CD4-positive, alpha-beta memory T cell (primary cell): ENCODE measurements at regions not wholly inside any gene's neighbourhood (a gene's known extent, or its start where the extent isn't known, plus 50 kb on each side); places are given as distances from the start of the nearest gene placed in this dataset.
"Not testable (repeated sequence)": the region's sequence is repeated elsewhere in the genome, so short reads cannot be mapped to it uniquely, and the experiment has no call there.

ENCODE experiments used
- CTCF ChIA-PET: fragments of 350-600 bp; sonication (Branson Sonifier 250); formaldehyde crosslinking; loops from one replicate; lab custom pipeline; 2021; ENCODE audit warnings: inconsistent platforms; ENCODE audit not compliant: partially characterized antibody; lab: Charles Lee
- POLR2A ChIA-PET: fragments of 350-600 bp; sonication (Branson Sonifier 250); formaldehyde crosslinking; loops from one replicate; lab custom pipeline; 2021; ENCODE audit not compliant: partially characterized antibody; lab: Charles Lee
- DNase-seq, 5 donors: peaks; one replicate each; pipeline versions ENCODE4 v3.0.0 to v3.0.0-alpha.2; 2020 to 2022; ENCODE audit warnings: mixed read lengths in 1 of 5
- H3K27ac ChIP-seq: one replicate; pipeline ENCODE4 v1.7.0; 2013; ENCODE audit warnings: low read depth, low read length
- H3K27me3 ChIP-seq: 2 replicates; pipeline ENCODE4 v1.7.0; 2013; ENCODE audit warnings: mild to moderate bottlenecking, low read length, moderate library complexity; ENCODE audit not compliant: insufficient read depth
- H3K36me3 ChIP-seq: 2 replicates; pipeline ENCODE4 v1.7.0; 2013; ENCODE audit warnings: mild to moderate bottlenecking, low read length, moderate library complexity; ENCODE audit not compliant: insufficient read depth
- H3K4me1 ChIP-seq: 2 replicates; pipeline ENCODE4 v1.7.0; 2013; ENCODE audit warnings: mild to moderate bottlenecking, low read length, moderate library complexity; ENCODE audit not compliant: insufficient read depth
- H3K4me3 ChIP-seq, 2 donors: one replicate each; pipeline ENCODE4 v1.7.0; 2013; ENCODE audit warnings: low read length in 2 of 2, mild to moderate bottlenecking in 1 of 2
- H3K9me3 ChIP-seq, 2 donors: one replicate each; pipeline ENCODE4 v1.7.0; 2013; ENCODE audit warnings: low read length in 2 of 2, control low read depth in 1 of 2; ENCODE audit not compliant: control insufficient read depth in 1 of 2
- H3K27ac Mint-ChIP-seq, 7 donors: one replicate each; pipeline ENCODE4 v1.8.0; 2020 to 2021; ENCODE audit warnings: mixed read lengths in 7 of 7, mild to moderate bottlenecking in 6 of 7, inconsistent platforms in 3 of 7, moderate library complexity in 3 of 7
- H3K27me3 Mint-ChIP-seq, 2 donors: one replicate each; pipeline ENCODE4 v1.8.0; 2020 to 2021; ENCODE audit warnings: mixed read lengths in 2 of 2
- H3K36me3 Mint-ChIP-seq, 2 donors: one replicate each; pipeline ENCODE4 v1.8.0; 2020 to 2021; ENCODE audit warnings: mixed read lengths in 2 of 2, inconsistent platforms in 1 of 2, mild to moderate bottlenecking in 1 of 2
- H3K4me1 Mint-ChIP-seq, 4 donors: one replicate each; pipeline ENCODE4 v1.8.0; 2020 to 2021; ENCODE audit warnings: mixed read lengths in 4 of 4, mild to moderate bottlenecking in 1 of 4
- H3K4me3 Mint-ChIP-seq, 8 donors: one replicate each; pipeline ENCODE4 v1.8.0; 2020 to 2021; ENCODE audit warnings: mixed read lengths in 8 of 8, mild to moderate bottlenecking in 7 of 8, moderate library complexity in 6 of 8, inconsistent platforms in 3 of 8
- H3K9me3 Mint-ChIP-seq, 8 donors: one replicate each; pipeline ENCODE4 v1.8.0; 2020 to 2021; ENCODE audit warnings: mixed read lengths in 8 of 8, mild to moderate bottlenecking in 5 of 8, inconsistent platforms in 3 of 8, moderate library complexity in 1 of 8
- intact Hi-C: fragments of 100-400 bp; cut with micrococcal nuclease; formaldehyde crosslinking; loops from one replicate; pipeline ENCODE4 v1.15.1; 2023

DNA sequence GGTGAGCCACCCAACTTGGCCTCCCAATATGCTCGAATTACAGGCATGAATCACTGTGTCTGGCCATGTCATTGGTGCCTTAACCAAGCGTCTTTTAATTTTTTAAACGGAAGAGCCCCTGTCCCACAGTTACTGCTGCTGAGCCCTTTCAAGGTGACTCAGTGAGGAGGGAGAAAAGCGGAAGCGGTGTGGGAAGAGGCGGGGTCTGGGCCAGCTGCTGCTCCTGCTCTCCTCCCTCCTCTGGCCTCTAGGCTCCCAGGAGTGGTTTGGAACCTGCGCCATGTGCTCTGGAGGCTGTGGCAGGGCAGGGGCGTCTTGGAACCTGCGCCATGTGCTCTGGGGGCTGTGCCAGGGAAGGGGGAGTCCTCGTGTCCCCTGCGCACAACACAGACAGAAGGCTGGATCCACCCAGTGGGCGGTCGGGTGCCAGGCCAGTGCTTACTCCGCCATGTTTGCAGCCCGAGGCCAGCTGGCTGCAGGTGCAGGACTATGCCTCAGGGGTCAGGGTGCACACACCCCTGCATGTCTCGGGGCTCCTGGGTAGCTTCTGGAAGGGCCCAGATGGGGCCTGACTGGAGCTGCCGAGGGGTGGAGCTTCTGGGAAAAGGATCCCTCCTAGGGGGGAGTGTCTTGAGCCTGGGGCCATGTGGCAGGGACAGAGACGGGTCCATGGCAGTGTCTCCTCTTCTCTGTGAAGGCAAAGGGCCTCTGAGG lies 171.8 kb downstream of the ADRA2C start:
- H3K27me3 ChIP-seq, H3K27me3 Mint-ChIP-seq, H3K9me3 Mint-ChIP-seq, H3K4me3 Mint-ChIP-seq, H3K36me3 Mint-ChIP-seq, H3K4me1 ChIP-seq, H3K9me3 ChIP-seq, H3K4me3 ChIP-seq, H3K36me3 ChIP-seq, H3K27ac Mint-ChIP-seq, CTCF ChIA-PET, DNase-seq, POLR2A ChIA-PET, H3K27ac ChIP-seq, intact Hi-C loops: not testable (repeated sequence)
- peaks cover 1 to 11% (median 5%) of the 10 kb centered on the region in 4 donors for H3K4me1 Mint-ChIP-seq

DNA sequence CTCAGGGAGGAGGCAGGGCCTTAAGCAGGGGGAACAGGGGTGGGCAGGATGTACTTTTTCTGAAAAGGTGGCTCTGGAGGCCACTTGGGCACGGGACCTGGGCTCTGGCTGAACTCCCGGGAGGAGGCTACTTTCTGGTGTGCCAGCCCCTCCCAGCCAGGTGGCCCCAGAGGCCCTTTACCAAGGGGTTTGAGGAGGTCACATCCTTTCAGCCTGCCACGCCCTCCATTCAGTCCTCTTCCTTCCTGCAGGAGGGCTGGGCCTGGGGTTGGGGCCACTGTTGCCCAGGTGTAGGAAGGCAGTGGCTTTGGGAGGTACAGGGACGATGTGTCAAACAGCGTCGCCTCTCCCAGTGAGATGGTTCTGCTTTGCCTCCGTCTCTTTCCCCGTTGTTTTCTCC lies 172.5 kb downstream of the ADRA2C start:
- H3K27me3 Mint-ChIP-seq, H3K27ac Mint-ChIP-seq, DNase-seq, H3K4me3 ChIP-seq, H3K27me3 ChIP-seq, H3K9me3 ChIP-seq, H3K9me3 Mint-ChIP-seq, H3K4me3 Mint-ChIP-seq, H3K27ac ChIP-seq, POLR2A ChIA-PET, H3K36me3 ChIP-seq, intact Hi-C loops, H3K4me1 ChIP-seq, H3K36me3 Mint-ChIP-seq, CTCF ChIA-PET: not testable (repeated sequence)
- H3K4me1 Mint-ChIP-seq, result peaks cover 1 to 11% (median 5%) of the 10 kb centered on the region in 4 donors

DNA sequence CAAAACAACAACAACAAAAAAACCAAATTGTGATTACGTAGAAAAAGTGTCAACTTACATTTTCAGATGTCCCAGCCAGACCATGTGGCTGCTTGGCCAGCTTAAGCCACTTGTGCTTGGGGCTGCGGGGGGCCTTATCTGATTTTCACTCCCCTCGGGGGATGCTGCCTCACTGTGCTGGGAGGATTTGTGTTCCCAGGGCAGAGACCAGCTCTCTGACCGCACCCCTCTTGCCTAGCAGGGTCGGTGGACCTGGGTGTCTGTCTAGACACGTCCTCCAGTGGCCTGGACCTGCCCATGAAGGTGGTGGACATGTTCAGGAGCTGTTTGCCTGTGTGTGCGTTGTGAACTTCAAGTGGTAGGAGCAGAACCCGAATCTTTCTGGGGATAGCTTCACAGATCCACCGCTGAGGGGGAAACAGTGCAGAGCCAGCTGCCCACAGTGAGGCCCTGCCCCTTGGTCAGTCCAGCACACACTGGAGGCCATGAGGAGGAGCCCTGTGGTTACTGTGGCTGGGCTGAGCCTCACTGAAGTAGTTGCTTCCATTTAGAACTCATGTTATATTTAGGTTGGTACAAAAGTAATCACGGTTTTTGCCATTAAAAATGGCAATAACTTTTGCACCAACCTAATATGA lies 173.9 kb downstream of the ADRA2C start:
- H3K4me1 Mint-ChIP-seq, result peaks cover 1 to 11% (median 5%) of the 10 kb centered on the region in 4 donors
- H3K27me3 Mint-ChIP-seq, H3K4me3 Mint-ChIP-seq, H3K27me3 ChIP-seq, H3K4me1 ChIP-seq, H3K4me3 ChIP-seq, H3K36me3 ChIP-seq, POLR2A ChIA-PET, H3K9me3 Mint-ChIP-seq, H3K9me3 ChIP-seq, H3K36me3 Mint-ChIP-seq, DNase-seq, H3K27ac Mint-ChIP-seq, H3K27ac ChIP-seq, intact Hi-C loops, CTCF ChIA-PET: not testable (repeated sequence)

DNA sequence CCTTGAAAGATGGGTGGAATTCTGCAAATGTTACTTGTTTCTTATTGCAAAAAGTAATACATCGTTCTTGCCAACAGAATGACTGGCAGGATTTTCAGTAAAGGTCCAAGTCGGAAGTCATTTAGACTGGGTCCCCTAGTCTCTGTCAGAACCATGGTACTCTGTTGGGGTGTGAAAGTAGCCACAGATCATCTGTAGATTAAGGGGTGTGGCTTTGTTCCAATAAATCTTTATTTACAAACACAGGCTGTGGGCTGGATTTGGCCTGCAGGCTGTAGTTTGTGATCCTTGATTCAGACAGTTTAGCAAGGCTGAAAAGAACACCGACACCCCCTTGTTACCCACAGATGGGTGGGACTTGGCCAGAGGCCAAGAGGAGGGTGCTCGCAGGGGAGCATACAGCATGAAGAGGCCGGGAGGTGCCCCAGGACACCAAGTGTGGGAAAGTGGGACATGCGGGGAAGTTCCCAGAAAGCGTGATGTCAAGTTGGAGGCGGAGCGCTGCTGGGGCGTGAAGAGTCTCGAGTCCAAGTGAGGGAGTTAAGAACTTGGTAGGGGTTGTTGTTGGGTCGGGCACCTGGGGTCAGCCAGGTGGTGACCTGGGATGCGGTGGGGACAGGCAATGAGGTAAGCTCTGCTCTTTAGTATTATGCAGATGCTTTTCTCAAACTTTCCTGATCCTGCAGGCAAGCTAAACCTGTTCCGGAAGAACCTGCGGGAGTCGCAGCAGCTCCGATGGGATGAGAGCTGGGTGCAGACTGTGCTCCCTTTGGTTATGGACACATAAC lies 175.7 kb downstream of the ADRA2C start:
- H3K27me3 ChIP-seq, intact Hi-C loops, H3K27ac ChIP-seq, H3K4me3 Mint-ChIP-seq, DNase-seq, H3K36me3 Mint-ChIP-seq, H3K36me3 ChIP-seq, H3K27me3 Mint-ChIP-seq, H3K4me3 ChIP-seq, CTCF ChIA-PET, H3K4me1 ChIP-seq, H3K9me3 ChIP-seq, H3K9me3 Mint-ChIP-seq, POLR2A ChIA-PET: not testable (repeated sequence)
- Mint-ChIP-seq H3K27ac (peak overlapping the region in 1 of 7 donors; percentile 48), H3K4me1 (peaks cover 1 to 11% (median 5%) of the 10 kb centered on the region in 4 donors)

DNA sequence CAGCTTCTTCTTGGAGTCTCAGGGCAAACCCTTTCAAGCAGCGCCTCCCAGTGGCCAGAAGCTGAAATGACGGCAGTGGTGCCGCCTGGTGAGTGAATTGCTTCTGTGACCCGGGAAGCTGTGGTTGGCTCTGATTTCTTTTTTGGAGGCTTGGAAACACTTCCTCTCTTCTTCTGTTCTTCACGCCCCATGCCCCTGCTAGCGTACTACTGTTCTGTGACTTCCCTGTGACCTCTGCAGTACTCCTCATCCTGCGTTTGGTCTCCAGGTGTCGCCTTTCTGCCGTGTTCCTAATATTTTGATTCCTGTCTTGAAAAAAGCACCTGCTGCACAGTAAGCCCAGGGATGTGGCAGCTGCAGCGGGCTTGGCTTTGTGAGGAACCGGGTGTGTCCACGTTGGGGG lies 176.4 kb downstream of the ADRA2C start:
- POLR2A ChIA-PET, result not testable (repeated sequence)

DNA sequence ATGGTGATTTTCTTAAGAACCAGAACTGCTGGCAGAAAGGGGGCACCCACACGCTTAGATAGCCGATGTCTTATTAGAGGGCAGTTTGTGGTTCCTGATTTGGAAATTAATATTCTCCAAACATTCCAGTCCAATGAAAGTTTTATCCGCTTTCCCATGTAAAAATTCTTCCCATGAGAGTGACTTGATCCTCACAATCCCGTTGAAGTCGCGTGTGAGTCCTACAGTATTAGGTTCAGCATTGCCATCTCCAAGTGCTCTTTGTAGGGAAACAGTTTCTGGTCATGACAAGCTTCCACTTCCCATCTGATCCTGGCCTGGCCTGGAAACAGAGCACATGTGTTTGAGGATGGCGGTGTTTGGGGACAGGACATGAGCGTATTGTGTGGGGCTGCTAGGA lies 176.9 kb downstream of the ADRA2C start:
- H3K9me3 Mint-ChIP-seq, H3K27ac Mint-ChIP-seq, H3K4me1 ChIP-seq, H3K27me3 Mint-ChIP-seq, H3K27ac ChIP-seq, intact Hi-C loops, H3K9me3 ChIP-seq, H3K4me3 ChIP-seq, H3K36me3 Mint-ChIP-seq, DNase-seq, H3K4me3 Mint-ChIP-seq, POLR2A ChIA-PET, H3K27me3 ChIP-seq, CTCF ChIA-PET, H3K36me3 ChIP-seq: not testable (repeated sequence)
- H3K4me1 Mint-ChIP-seq, result peaks cover 1 to 11% (median 5%) of the 10 kb centered on the region in 4 donors

More for the DNA sequence above, 176.4 kb downstream of the ADRA2C start:
- intact Hi-C loops, H3K27me3 ChIP-seq, H3K4me3 ChIP-seq, CTCF ChIA-PET, H3K9me3 Mint-ChIP-seq, H3K36me3 ChIP-seq, H3K36me3 Mint-ChIP-seq, H3K27ac ChIP-seq, H3K4me1 ChIP-seq, H3K27me3 Mint-ChIP-seq, H3K9me3 ChIP-seq, H3K4me3 Mint-ChIP-seq: not testable (repeated sequence)
- H3K27ac Mint-ChIP-seq, result peak overlapping the region in 2 of 7 donors; percentile 42 to 80
- H3K4me1 Mint-ChIP-seq, result peaks cover 1 to 11% (median 5%) of the 10 kb centered on the region in 4 donors
- peak; percentile 18 to 61 (median 48) for DNase-seq

DNA sequence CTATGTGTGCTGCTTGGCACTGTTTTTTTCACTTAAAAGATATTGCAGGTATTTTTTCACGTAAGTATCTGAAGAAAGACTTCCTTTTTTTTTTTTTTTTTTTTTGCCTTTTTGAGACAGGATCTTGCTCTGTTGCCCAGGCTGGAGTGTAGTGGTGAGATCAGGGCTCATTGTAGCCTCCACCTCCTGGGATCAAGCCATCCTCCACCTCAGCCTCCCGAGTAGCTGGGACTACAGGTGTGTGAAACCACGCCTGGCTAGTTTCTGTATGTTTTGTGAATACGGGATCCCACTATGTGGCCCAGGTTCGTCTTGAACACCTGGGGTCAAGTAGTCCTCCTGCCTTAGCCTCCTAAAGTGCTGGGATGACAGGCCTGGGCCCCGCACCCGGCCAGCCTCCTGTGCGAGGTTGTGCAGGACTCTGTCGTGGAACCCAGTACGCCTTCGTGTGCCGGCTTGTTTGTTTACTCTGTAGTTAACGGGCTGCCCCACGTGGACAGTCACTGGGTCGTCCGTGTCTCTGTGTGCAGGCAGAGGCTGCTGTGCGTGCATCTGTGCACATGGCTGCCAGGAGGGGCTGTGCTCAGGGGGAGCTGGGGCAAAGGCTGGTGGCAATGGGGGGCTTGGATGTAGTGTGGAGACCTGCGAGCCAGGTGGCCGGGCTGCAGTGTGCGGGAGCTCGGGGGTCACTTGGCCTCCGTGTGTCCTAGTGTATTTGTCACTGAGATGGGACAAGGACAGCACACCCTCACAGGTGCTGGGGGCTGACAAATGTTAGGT lies 179.5 kb downstream of the ADRA2C start:
- Histone ChIP-seq H3K9me3 (no peaks in the 10 kb centered on the region), H3K4me3 (no peak overlapping the region), H3K4me1 (no peaks in the 10 kb centered on the region), H3K27me3 (no peaks in the 10 kb centered on the region), H3K36me3 (no peaks in the 10 kb centered on the region), H3K27ac (no peak overlapping the region)
- CTCF ChIA-PET, result no interaction called here
- intact Hi-C loops, result no loop called here
- POLR2A ChIA-PET, result no interaction called here
- no peaks in the 10 kb centered on the region for H3K9me3 Mint-ChIP-seq
- peaks cover 0 to 6% of the 10 kb centered on the region in 2 donors for H3K27me3 Mint-ChIP-seq
- H3K4me3 Mint-ChIP-seq, result no peak overlapping the region
- no peak overlapping the region for H3K27ac Mint-ChIP-seq
- H3K36me3 Mint-ChIP-seq, result peaks cover 2 to 3% of the 10 kb centered on the region in 2 donors
- H3K4me1 Mint-ChIP-seq, result peaks cover 1 to 11% (median 5%) of the 10 kb centered on the region in 4 donors
- no peak for DNase-seq
